ENCODE measurements at regions not wholly inside any gene's neighbourhood (a gene's known extent, or its start where the extent isn't known, plus 50 kb on each side); places are given as distances from the start of the nearest gene placed in this dataset.
"Not testable (repeated sequence)": the region's sequence is repeated elsewhere in the genome, so short reads cannot be mapped to it uniquely, and the experiment has no call there.

GRCh38 chr4:33941854-33942253 is 2302.5 kb downstream of the ARAP2 start:
- no peak overlapping the region for H3K27ac ChIP-seq
- TF ChIP-seq CTCF (IDR thresholded peaks at IDR 0.05), result no peak
- DNase-seq (ENCODE audit: low spot score), result no peak
- H3K4me3 ChIP-seq, result no peak overlapping the region

GRCh38 chr4:33948921-33949320 is 2295.4 kb downstream of the ARAP2 start:
- no peak for TF ChIP-seq CTCF (IDR thresholded peaks at IDR 0.05)
- no peak for DNase-seq (ENCODE audit: low spot score)
- H3K27ac ChIP-seq, result no peak overlapping the region
- H3K4me3 ChIP-seq, result no peak overlapping the region

- not testable (repeated sequence) for DNase-seq (ENCODE audit: low spot score); H3K27ac ChIP-seq; H3K4me3 ChIP-seq
Observed at GRCh38 chr4:33953848-33954247, 2290.5 kb downstream of the ARAP2 start.

GRCh38 chr4:33954759-33955158 is 2289.6 kb downstream of the ARAP2 start:
- no peak overlapping the region for H3K27ac ChIP-seq
- TF ChIP-seq CTCF (IDR thresholded peaks at IDR 0.05), result no peak
- no peak overlapping the region for H3K4me3 ChIP-seq
- no peak for DNase-seq (ENCODE audit: low spot score)

- DNase-seq (ENCODE audit: low spot score), result no peak
- Histone ChIP-seq H3K27ac (no peak overlapping the region), H3K4me3 (no peak overlapping the region)
- TF ChIP-seq CTCF (IDR thresholded peaks at IDR 0.05), result no peak
Observed at GRCh38 chr4:33959519-33959918, 2284.8 kb downstream of the ARAP2 start.

- TF ChIP-seq CTCF (IDR thresholded peaks at IDR 0.05), result no peak
- Histone ChIP-seq H3K4me3 (no peak overlapping the region), H3K27ac (no peak overlapping the region)
- DNase-seq (ENCODE audit: low spot score), result no peak
Observed at GRCh38 chr4:33961761-33962160, 2282.6 kb downstream of the ARAP2 start.

GRCh38 chr4:33966808-33967207 is 2277.5 kb downstream of the ARAP2 start:
- DNase-seq (ENCODE audit: low spot score), result no peak
- Histone ChIP-seq H3K4me3 (no peak overlapping the region), H3K27ac (no peak overlapping the region)
- TF ChIP-seq CTCF (IDR thresholded peaks at IDR 0.05), result no peak

GRCh38 chr4:33974270-33974669 is 2270.0 kb downstream of the ARAP2 start:
- H3K27ac ChIP-seq, result no peak overlapping the region
- no peak overlapping the region for H3K4me3 ChIP-seq
- DNase-seq (ENCODE audit: low spot score), result no peak
- TF ChIP-seq CTCF (IDR thresholded peaks at IDR 0.05), result no peak
